ENCODE measurements at regions not wholly inside any gene's neighbourhood (a gene's known extent, or its start where the extent isn't known, plus 50 kb on each side); places are given as distances from the start of the nearest gene placed in this dataset.
"Not testable (repeated sequence)": the region's sequence is repeated elsewhere in the genome, so short reads cannot be mapped to it uniquely, and the experiment has no call there.

GRCh38 chr12:73057428-73057827, 785.3 kb downstream of the TRHDE start:
- DNase-seq, result no peak

- no peak for DNase-seq
Observed at GRCh38 chr12:73065913-73066312, 793.7 kb downstream of the TRHDE start.

GRCh38 chr12:73067616-73068015, 795.4 kb downstream of the TRHDE start:
- no peak for DNase-seq

- no peak for DNase-seq
Observed at GRCh38 chr12:73072214-73072613, 800.0 kb downstream of the TRHDE start.

GRCh38 chr12:73076760-73077159, 804.6 kb downstream of the TRHDE start:
- DNase-seq, result no peak

GRCh38 chr12:73083736-73084135, 811.6 kb downstream of the TRHDE start:
- DNase-seq, result no peak

GRCh38 chr12:73106296-73106695, 834.1 kb downstream of the TRHDE start:
- no peak for DNase-seq

- no peak for DNase-seq
Observed at GRCh38 chr12:73106896-73107295, 834.7 kb downstream of the TRHDE start.

- DNase-seq, result no peak
Observed at GRCh38 chr12:73110816-73111215, 838.6 kb downstream of the TRHDE start.

- DNase-seq, result no peak
Observed at GRCh38 chr12:73112035-73112816, 840.1 kb downstream of the TRHDE start.

- DNase-seq, result no peak
Observed at GRCh38 chr12:73124480-73124879, 852.3 kb downstream of the TRHDE start.

GRCh38 chr12:73125148-73125547, 853.0 kb downstream of the TRHDE start:
- no peak for DNase-seq

GRCh38 chr12:73136386-73136785, 864.2 kb downstream of the TRHDE start:
- DNase-seq, result no peak

GRCh38 chr12:73139642-73140041, 867.5 kb downstream of the TRHDE start:
- DNase-seq, result not testable (repeated sequence)

- DNase-seq, result no peak
Observed at GRCh38 chr12:73158341-73158740, 886.2 kb downstream of the TRHDE start.

GRCh38 chr12:73159954-73160353, 887.8 kb downstream of the TRHDE start:
- no peak for DNase-seq

GRCh38 chr12:73161970-73162369, 889.8 kb downstream of the TRHDE start:
- DNase-seq, result no peak

- DNase-seq, result no peak
Observed at GRCh38 chr12:73180734-73181133, 908.6 kb downstream of the TRHDE start.

- no peak for DNase-seq
Observed at GRCh38 chr12:73181244-73181643, 909.1 kb downstream of the TRHDE start.

- DNase-seq, result no peak
Observed at GRCh38 chr12:73185403-73185802, 913.2 kb downstream of the TRHDE start.

- no peak for DNase-seq
Observed at GRCh38 chr12:73186272-73186671, 914.1 kb downstream of the TRHDE start.

GRCh38 chr12:73187765-73188164, 915.6 kb downstream of the TRHDE start:
- DNase-seq, result no peak

GRCh38 chr12:73210548-73211204, 938.5 kb downstream of the TRHDE start:
- no peak for DNase-seq

- DNase-seq, result no peak
Observed at GRCh38 chr12:73220951-73221350, 948.8 kb downstream of the TRHDE start.

GRCh38 chr12:73221398-73221797, 949.2 kb downstream of the TRHDE start:
- DNase-seq, result no peak
